ENCODE measurements at regions not wholly inside any gene's neighbourhood (a gene's known extent, or its start where the extent isn't known, plus 50 kb on each side); places are given as distances from the start of the nearest gene placed in this dataset.

- TF ChIP-seq CTCF (IDR thresholded peaks at IDR 0.05 in 8 of 11, conservative IDR thresholded peaks at IDR 0.05 in 3 of 11) = no peak
- no peak for TF ChIP-seq POLR2AphosphoS5 (IDR thresholded peaks at IDR 0.05)
Observed at GRCh38 chr2:207266648-207267047, 100.9 kb upstream of the KLF7 start.
